ENCODE measurements at regions not wholly inside any gene's neighbourhood (a gene's known extent, or its start where the extent isn't known, plus 50 kb on each side); places are given as distances from the start of the nearest gene placed in this dataset.
A peak's percentile ranks its signal among the peaks of the same experiment; 100 is the strongest.

DNA sequence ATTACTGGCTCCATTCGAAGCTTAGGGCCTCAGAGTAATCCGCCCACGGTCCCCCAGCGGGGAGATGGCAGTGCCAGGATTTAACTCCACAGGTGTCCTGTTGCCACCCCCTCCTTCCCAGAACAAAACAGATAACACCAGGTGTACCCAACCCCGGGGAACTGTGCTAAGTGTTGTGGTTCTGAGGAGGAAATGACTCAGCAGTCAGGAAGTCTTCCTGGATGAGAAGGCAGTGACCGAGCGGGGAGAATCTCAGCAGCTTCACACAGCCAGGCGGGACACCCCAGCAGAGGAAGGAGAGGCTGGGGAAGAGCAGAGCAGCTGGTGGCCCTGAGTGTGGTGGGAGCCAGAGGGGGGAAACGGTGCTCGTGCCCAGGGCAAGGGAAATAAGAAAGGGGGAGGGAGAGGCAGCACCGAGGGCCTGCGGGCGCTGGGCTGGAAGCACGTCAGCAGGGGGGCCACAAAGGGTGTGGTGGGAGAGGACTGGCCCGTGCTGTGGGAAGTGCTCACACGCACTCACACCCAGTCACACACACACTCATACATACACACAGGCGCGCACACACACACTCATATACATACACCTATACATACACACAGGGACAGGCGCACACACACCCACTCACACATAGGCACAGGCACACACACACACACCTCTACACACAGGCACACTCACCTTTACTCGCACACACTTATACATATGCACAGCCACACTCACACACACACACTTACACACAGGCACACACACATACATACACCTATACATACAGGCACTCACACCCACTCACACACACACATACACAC is 59.8 kb upstream of the CHST15 start:
- 31% methylated on average over 10 of the region's 20 CpGs for WGBS (ENCODE audit: insufficient coverage, low coverage, low lambda C conversion rate, missing lambda C conversion rate)
- Histone ChIP-seq H3K27ac (peak overlapping the region; percentile 7 to 49 (median 37)), H3K36me3 (no peaks in the 10 kb centered on the region), H3K9me3 (no peaks in the 10 kb centered on the region), H3K4me1 (peaks cover 0 to 10% (median 2%) of the 10 kb centered on the region in 4 donors), H3K27me3 (no peaks in the 10 kb centered on the region), H3K4me3 (no peak overlapping the region)
- intact Hi-C loops (cut with DNase I), result no loop called here
- DNase-seq (peak in 1 of 3 donors; percentile 59), ATAC-seq (peak; percentile 56 to 74 (median 66))
- TF ChIP-seq, protein P1, sequence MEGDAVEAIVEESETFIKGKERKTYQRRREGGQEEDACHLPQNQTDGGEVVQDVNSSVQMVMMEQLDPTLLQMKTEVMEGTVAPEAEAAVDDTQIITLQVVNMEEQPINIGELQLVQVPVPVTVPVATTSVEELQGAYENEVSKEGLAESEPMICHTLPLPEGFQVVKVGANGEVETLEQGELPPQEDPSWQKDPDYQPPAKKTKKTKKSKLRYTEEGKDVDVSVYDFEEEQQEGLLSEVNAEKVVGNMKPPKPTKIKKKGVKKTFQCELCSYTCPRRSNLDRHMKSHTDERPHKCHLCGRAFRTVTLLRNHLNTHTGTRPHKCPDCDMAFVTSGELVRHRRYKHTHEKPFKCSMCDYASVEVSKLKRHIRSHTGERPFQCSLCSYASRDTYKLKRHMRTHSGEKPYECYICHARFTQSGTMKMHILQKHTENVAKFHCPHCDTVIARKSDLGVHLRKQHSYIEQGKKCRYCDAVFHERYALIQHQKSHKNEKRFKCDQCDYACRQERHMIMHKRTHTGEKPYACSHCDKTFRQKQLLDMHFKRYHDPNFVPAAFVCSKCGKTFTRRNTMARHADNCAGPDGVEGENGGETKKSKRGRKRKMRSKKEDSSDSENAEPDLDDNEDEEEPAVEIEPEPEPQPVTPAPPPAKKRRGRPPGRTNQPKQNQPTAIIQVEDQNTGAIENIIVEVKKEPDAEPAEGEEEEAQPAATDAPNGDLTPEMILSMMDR (IDR thresholded peaks at IDR 0.05), result no peak
- TF ChIP-seq POLR2A (IDR thresholded peaks at IDR 0.05), result no peak

DNA sequence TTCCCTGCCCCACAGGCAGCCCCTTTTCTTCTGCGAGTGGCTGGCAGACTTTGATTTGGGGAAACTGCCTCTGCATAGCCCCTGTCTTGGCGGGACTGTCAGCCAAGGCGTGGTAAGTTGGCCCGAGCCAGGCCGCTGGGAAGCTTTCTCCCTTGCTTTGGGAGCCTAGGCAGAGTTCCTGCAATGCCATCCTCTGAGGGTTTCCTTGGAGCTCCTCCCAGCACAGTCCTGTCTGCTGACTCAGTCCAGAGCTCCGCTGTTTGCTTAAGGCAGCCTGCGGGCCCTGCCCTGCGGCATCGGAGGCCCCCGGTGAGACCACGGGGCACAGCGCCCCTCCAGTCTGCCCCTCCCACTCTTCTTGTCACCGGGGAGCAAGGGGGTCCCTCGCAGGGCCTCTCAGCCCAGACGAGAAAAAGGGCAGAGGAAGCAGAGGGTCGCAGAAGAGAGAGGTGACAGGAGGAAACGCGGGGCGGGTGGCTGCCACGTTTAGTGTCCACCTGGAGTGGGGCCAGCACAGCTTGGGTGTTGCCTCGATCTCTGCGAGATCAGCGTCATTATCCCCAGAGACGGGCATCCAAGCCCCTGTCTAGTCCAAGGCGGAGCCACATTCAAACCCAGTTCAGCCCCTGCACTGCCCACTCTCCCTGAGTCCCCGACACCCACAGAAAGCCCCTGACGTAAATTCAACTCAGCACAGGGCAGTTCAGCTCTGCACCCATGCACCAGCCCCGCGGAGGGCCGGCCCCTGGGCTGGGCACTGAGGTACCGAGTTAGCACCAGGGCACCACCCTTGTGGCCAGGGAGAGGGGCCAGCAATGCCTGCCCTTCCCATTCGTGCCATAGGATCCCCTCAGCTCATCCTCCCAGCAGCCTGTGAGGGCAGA is 59.0 kb upstream of the CHST15 start:
- Histone ChIP-seq H3K4me1 (peaks cover 0 to 10% (median 2%) of the 10 kb centered on the region in 4 donors), H3K4me3 (no peak overlapping the region), H3K9me3 (no peaks in the 10 kb centered on the region), H3K27me3 (no peaks in the 10 kb centered on the region), H3K27ac (peak overlapping the region; percentile 7 to 49 (median 37)), H3K36me3 (no peaks in the 10 kb centered on the region)
- ATAC-seq (peak; percentile 25 to 49 (median 38)), DNase-seq (no peak)
- intact Hi-C loops (cut with DNase I), result no loop called here
- no peak for TF ChIP-seq POLR2A (IDR thresholded peaks at IDR 0.05)
- TF ChIP-seq, protein P1 (IDR thresholded peaks at IDR 0.05), result no peak
- WGBS (ENCODE audit: insufficient coverage, low coverage, low lambda C conversion rate, missing lambda C conversion rate), result 39% methylated on average over 10 of the region's 32 CpGs

DNA sequence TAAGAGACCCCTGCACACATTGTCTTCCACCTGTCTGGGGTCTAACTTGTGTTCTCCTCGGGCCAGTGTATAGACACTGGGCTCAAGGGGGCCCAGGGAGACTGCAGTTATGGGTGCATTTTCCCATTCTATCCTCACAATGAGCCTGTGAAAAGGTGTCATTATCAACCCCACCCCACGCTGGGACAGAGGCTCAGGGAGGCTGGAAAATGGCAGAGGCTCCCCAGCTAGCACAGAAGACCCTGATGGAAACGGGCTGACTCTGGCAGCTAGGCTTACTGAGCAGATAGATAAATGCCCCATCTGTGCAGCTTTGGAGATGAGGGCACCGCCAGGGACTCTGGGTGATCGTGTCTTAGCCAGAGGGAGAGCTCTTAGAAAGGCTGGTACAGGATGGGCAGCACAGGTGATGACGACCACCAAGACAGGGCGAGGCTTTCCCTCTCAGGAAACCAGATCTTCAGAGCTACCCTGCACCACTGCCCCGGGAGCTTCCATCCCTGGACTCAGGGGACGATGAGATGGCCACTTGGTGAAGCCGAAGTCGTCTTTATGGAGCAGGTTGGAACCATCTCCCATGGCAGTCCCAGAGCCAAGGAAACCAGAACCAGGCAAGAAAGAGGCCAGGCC is 58.2 kb upstream of the CHST15 start:
- TF ChIP-seq POLR2A (IDR thresholded peaks at IDR 0.05), result no peak
- TF ChIP-seq, protein P1 (IDR thresholded peaks at IDR 0.05), result no peak
- no peaks in the 10 kb centered on the region for H3K36me3 ChIP-seq
- intact Hi-C loops (cut with DNase I), result no loop called here
- H3K9me3 ChIP-seq, result no peaks in the 10 kb centered on the region
- H3K27ac ChIP-seq, result no peak overlapping the region
- 63% methylated on average over 3 of the region's 11 CpGs for WGBS (ENCODE audit: insufficient coverage, low coverage, low lambda C conversion rate, missing lambda C conversion rate)
- H3K4me1 ChIP-seq, result peaks cover 0 to 8% (median 2%) of the 10 kb centered on the region in 4 donors
- no peak for DNase-seq
- no peak for ATAC-seq
- H3K27me3 ChIP-seq, result no peaks in the 10 kb centered on the region
- no peak overlapping the region for H3K4me3 ChIP-seq

DNA sequence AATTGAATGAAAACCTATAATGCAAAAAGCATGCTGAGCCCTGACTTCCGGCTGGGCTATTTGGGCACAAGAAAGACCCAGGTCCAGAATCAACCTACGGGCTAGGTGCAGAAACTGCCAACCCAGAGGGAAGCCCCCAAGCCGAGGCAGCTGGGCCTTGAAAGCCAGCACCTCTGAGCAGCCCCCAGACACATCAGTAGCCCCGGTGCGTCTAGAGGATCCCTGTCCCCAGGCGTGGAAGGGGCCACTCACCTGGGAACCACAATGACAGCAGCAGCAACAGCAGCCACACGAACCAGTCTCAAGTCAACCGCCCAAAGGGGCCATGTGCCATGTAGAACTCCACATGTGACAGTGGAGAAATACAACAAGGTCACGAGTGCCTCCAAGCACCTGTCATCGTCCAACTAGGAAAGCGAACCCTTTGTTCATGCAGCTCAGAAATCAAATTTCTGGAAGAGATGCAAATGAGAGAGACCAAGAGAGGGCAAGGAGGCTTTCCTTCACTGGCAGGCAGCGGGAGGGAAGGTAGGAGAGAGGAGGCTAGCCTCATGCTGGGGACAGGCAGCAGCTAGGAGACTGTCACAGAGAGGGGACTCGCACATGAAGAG is 57.5 kb upstream of the CHST15 start:
- H3K4me3 ChIP-seq, result no peak overlapping the region
- H3K36me3 ChIP-seq, result no peaks in the 10 kb centered on the region
- peaks cover 0 to 4% (median under 1%) of the 10 kb centered on the region in 4 donors for H3K4me1 ChIP-seq
- no peaks in the 10 kb centered on the region for H3K27me3 ChIP-seq
- no peak for TF ChIP-seq POLR2A (IDR thresholded peaks at IDR 0.05)
- TF ChIP-seq, protein P1 (IDR thresholded peaks at IDR 0.05), result no peak
- intact Hi-C loops (cut with DNase I), result no loop called here
- DNase-seq (no peak), ATAC-seq (no peak)
- no peaks in the 10 kb centered on the region for H3K9me3 ChIP-seq
- no peak overlapping the region for H3K27ac ChIP-seq
- 58% methylated on average over 5 of the region's 13 CpGs for WGBS (ENCODE audit: insufficient coverage, low coverage, low lambda C conversion rate, missing lambda C conversion rate)
